H9 (cell line): ENCODE measurements at regions not wholly inside any gene's neighbourhood (a gene's known extent, or its start where the extent isn't known, plus 50 kb on each side); places are given as distances from the start of the nearest gene placed in this dataset.

Experiments used
- DNase-seq: peaks from one replicate; pipeline ENCODE4 v3.0.0-alpha.2; 2017
- H2AFZ ChIP-seq: one replicate; pipeline ENCODE4 v1.6.1; 2013; ENCODE audit warnings: mild to moderate bottlenecking, low read length, control low read depth, moderate library complexity
- H2AK5ac ChIP-seq: 2 replicates; pipeline ENCODE4 v1.6.1; 2013; ENCODE audit warnings: low read length, control low read depth, mixed read lengths; ENCODE audit not compliant: insufficient read length
- H2BK120ac ChIP-seq: one replicate; pipeline ENCODE4 v1.6.1; 2013; ENCODE audit warnings: low read depth, mild to moderate bottlenecking, low read length, control low read depth, inconsistent platforms; ENCODE audit not compliant: poor library complexity, severe bottlenecking
- H2BK12ac ChIP-seq: 2 replicates; pipeline ENCODE4 v1.6.1; 2013; ENCODE audit warnings: low read length, control low read depth, mixed read lengths, low read depth; ENCODE audit not compliant: insufficient read length
- H2BK15ac ChIP-seq: 2 replicates; pipeline ENCODE4 v1.6.1; 2013; ENCODE audit warnings: low read depth, low read length, control low read depth
- H2BK20ac ChIP-seq: one replicate; pipeline ENCODE4 v1.6.1; 2013; ENCODE audit warnings: low read depth, mild to moderate bottlenecking, low read length, control low read depth, inconsistent platforms; ENCODE audit not compliant: poor library complexity, severe bottlenecking
- H2BK5ac ChIP-seq: 2 replicates; pipeline ENCODE4 v1.6.1; 2013; ENCODE audit warnings: low read length, control low read depth, mixed read lengths; ENCODE audit not compliant: insufficient read length
- H3K14ac ChIP-seq: 2 replicates; pipeline ENCODE4 v1.6.1; 2013; ENCODE audit warnings: low read length, control low read depth; ENCODE audit not compliant: insufficient read depth
- H3K18ac ChIP-seq: 2 replicates; pipeline ENCODE4 v1.6.1; 2013; ENCODE audit warnings: low read depth, mild to moderate bottlenecking, mixed read lengths, low read length, control low read depth; ENCODE audit not compliant: insufficient read length
- H3K23ac ChIP-seq: 2 replicates; pipeline ENCODE4 v1.6.1; 2013; ENCODE audit warnings: low read length, control low read depth, mixed read lengths, low read depth; ENCODE audit not compliant: insufficient read length
- H3K23me2 ChIP-seq: 2 replicates; pipeline ENCODE4 v1.6.1; 2013; ENCODE audit warnings: low read depth, mild to moderate bottlenecking, mixed read lengths, low read length, control low read depth; ENCODE audit not compliant: insufficient read length, poor library complexity, severe bottlenecking
- H3K27ac ChIP-seq: 2 replicates; pipeline ENCODE4 v1.5.1; 2013; ENCODE audit warnings: low read length, control low read depth, mixed read lengths, low read depth; ENCODE audit not compliant: insufficient read length
- H3K27me3 ChIP-seq: 2 replicates; pipeline ENCODE4 v1.6.1; 2013; ENCODE audit warnings: low read length, control low read depth, inconsistent platforms; ENCODE audit not compliant: insufficient read depth
- H3K4ac ChIP-seq: 2 replicates; pipeline ENCODE4 v1.6.1; 2013; ENCODE audit warnings: low read depth, mild to moderate bottlenecking, control low read depth, inconsistent platforms, low read length, moderate library complexity
- H3K4me1 ChIP-seq: 2 replicates; pipeline ENCODE4 v1.6.1; 2013; ENCODE audit warnings: low read length, control low read depth, inconsistent platforms; ENCODE audit not compliant: insufficient read depth
- H3K4me2 ChIP-seq: 2 replicates; pipeline ENCODE4 v1.6.1; 2013; ENCODE audit warnings: low read length, control low read depth, mixed read lengths; ENCODE audit not compliant: insufficient read length, insufficient read depth
- H3K56ac ChIP-seq: 2 replicates; pipeline ENCODE4 v1.6.1; 2013; ENCODE audit warnings: low read depth, mild to moderate bottlenecking, mixed read lengths, low read length, control low read depth; ENCODE audit not compliant: insufficient read length
- H3K79me1 ChIP-seq: 2 replicates; pipeline ENCODE4 v1.6.1; 2013; ENCODE audit warnings: low read depth, mild to moderate bottlenecking, moderate library complexity, low read length, control low read depth, inconsistent platforms; ENCODE audit not compliant: insufficient read depth, poor library complexity, severe bottlenecking
- H3K79me2 ChIP-seq: 2 replicates; pipeline ENCODE4 v1.6.1; 2013; ENCODE audit warnings: low read length, control low read depth, inconsistent platforms; ENCODE audit not compliant: insufficient read depth
- H3K9ac ChIP-seq: 2 replicates; pipeline ENCODE4 v1.6.1; 2013; ENCODE audit warnings: low read length, control low read depth, mixed read lengths; ENCODE audit not compliant: insufficient read length; ENCODE audit errors: extremely low read depth
- H3K9me3 ChIP-seq: one replicate; pipeline ENCODE4 v1.6.1; 2013; ENCODE audit warnings: low read depth, low read length, inconsistent platforms; ENCODE audit not compliant: control insufficient read depth
- H3T11ph ChIP-seq: one replicate; pipeline ENCODE4 v1.6.1; 2013; ENCODE audit warnings: mild to moderate bottlenecking, low read length, control low read depth, inconsistent platforms
- H4K20me1 ChIP-seq: one replicate; pipeline ENCODE4 v1.6.1; 2013; ENCODE audit not compliant: control insufficient read depth, insufficient read length, insufficient read depth
- H4K5ac ChIP-seq: 2 replicates; pipeline ENCODE4 v1.6.1; 2013; ENCODE audit warnings: low read depth, mild to moderate bottlenecking, mixed read lengths, low read length, control low read depth; ENCODE audit not compliant: insufficient read length
- H4K8ac ChIP-seq: replicated peaks from 2 replicates; pipeline ENCODE4 v1.6.1; 2013; ENCODE audit warnings: low read length, control low read depth, mixed read lengths, low read depth; ENCODE audit not compliant: insufficient read length
- H4K91ac ChIP-seq: 2 replicates; pipeline ENCODE4 v1.6.1; 2013; ENCODE audit warnings: low read depth, mild to moderate bottlenecking, moderate library complexity, mixed read lengths, low read length, control low read depth; ENCODE audit not compliant: insufficient read length
- H3K27ac Mint-ChIP-seq, 3 experiments: 2 replicates in 2 of 3; 3 replicates in 1 of 3; pipeline ENCODE4 v1.8.0; 2020 to 2021; ENCODE audit warnings: mixed read lengths in 3 of 3, mild to moderate bottlenecking in 1 of 3, moderate library complexity in 1 of 3
- H3K27me3 Mint-ChIP-seq: 2 replicates; pipeline ENCODE4 v1.8.0; 2021; ENCODE audit warnings: low read depth, mild to moderate bottlenecking, moderate library complexity, mixed read lengths
- H3K36me3 Mint-ChIP-seq, 3 experiments: 2 replicates in 2 of 3; 3 replicates in 1 of 3; pipeline ENCODE4 v1.8.0; 2020 to 2021; ENCODE audit warnings: low read depth in 3 of 3, mixed read lengths in 3 of 3; ENCODE audit not compliant: insufficient read depth in 1 of 3
- H3K4me1 Mint-ChIP-seq, 2 experiments: 2 replicates each; pipeline ENCODE4 v1.8.0; 2020; ENCODE audit warnings: mixed read lengths in 2 of 2
- H3K4me3 Mint-ChIP-seq, 2 experiments: 2 replicates in 1 of 2; 3 replicates in 1 of 2; pipeline ENCODE4 v1.8.0; 2020 to 2021; ENCODE audit warnings: mild to moderate bottlenecking in 2 of 2, mixed read lengths in 2 of 2, moderate library complexity in 1 of 2
- H3K9me3 Mint-ChIP-seq, 2 experiments: 2 replicates in 1 of 2; 3 replicates in 1 of 2; pipeline ENCODE4 v1.8.0; 2020; ENCODE audit warnings: mild to moderate bottlenecking in 2 of 2, mixed read lengths in 2 of 2, moderate library complexity in 1 of 2
- CTCF ChIP-seq: fragments of 200-600 bp; sonication (generic); conservative IDR thresholded peaks from 3 replicates; pipeline ENCODE4 v1.8.0; 2021; ENCODE audit warnings: antibody characterized with exemption, mild to moderate bottlenecking
- WGBS: extraction: QIAGEN DNeasy Blood & Tissue Kit; methylation state at CpG from one replicate; pipeline ENCODE4 v1.1.7; 2013; ENCODE audit warnings: missing lambda C conversion rate, low lambda C conversion rate, mixed read lengths; ENCODE audit not compliant: insufficient read length; ENCODE audit errors: extremely low coverage; 5-methylcytosine and 5-hydroxymethylcytosine counted together

GRCh38 chr14:38770251-38770650 lies 332.8 kb downstream of the SEC23A start:
- H3K4me1 ChIP-seq = no peaks in the 10 kb centered on the region
- no peak overlapping the region for H3K27ac ChIP-seq
- no peak overlapping the region for H2AFZ ChIP-seq
- H3K9me3 Mint-ChIP-seq = peaks cover 4 to 7% of the 10 kb centered on the region in 2 experiments; a peak in 4 of 5 replicates
- H3K56ac ChIP-seq = no peak overlapping the region
- no peaks in the 10 kb centered on the region for H3K79me1 ChIP-seq
- H3K4me2 ChIP-seq = no peak overlapping the region
- no CpG with 5 or more reads among the region's 1 CpG for WGBS
- no peak overlapping the region for H2BK15ac ChIP-seq
- H3K36me3 Mint-ChIP-seq = peaks cover 3 to 4% (median 4%) of the 10 kb centered on the region in 3 experiments; a peak in 4 of 7 replicates
- H3K23ac ChIP-seq = no peak overlapping the region
- H4K8ac ChIP-seq = no peak overlapping the region
- no peak for DNase-seq
- H3T11ph ChIP-seq = no peak overlapping the region
- no peak overlapping the region for H3K9ac ChIP-seq
- H4K5ac ChIP-seq = no peak overlapping the region
- no peaks in the 10 kb centered on the region for H4K20me1 ChIP-seq
- TF ChIP-seq CTCF = no peak
- H3K27me3 ChIP-seq = no peaks in the 10 kb centered on the region
- H3K14ac ChIP-seq = no peak overlapping the region
- H3K79me2 ChIP-seq = no peaks in the 10 kb centered on the region
- H3K4me3 Mint-ChIP-seq = no peak overlapping the region
- H3K4ac ChIP-seq = no peak overlapping the region
- no peak overlapping the region for H2BK5ac ChIP-seq
- no peak overlapping the region for H4K91ac ChIP-seq
- H3K9me3 ChIP-seq = no peaks in the 10 kb centered on the region
- no peak overlapping the region for H3K18ac ChIP-seq
- no peak overlapping the region for H2BK20ac ChIP-seq
- no peak overlapping the region for H2BK12ac ChIP-seq
- no peak overlapping the region for H2BK120ac ChIP-seq
- H3K27ac Mint-ChIP-seq = no peak overlapping the region
- no peaks in the 10 kb centered on the region for H3K4me1 Mint-ChIP-seq
- H2AK5ac ChIP-seq = no peak overlapping the region
- no peaks in the 10 kb centered on the region for H3K23me2 ChIP-seq
- peaks cover 3% of the 10 kb centered on the region; the same call in 1 of the 2 replicates for H3K27me3 Mint-ChIP-seq
